C4-2B (cell line): ENCODE measurements at regions not wholly inside any gene's neighbourhood (a gene's known extent, or its start where the extent isn't known, plus 50 kb on each side); places are given as distances from the start of the nearest gene placed in this dataset.

Experiments used
- H3K27ac ChIP-seq: fragments of 450-650 bp; 2 replicates; pipeline ENCODE4 v1.5.1; 2017
- CTCF ChIP-seq: fragments of 450-650 bp; conservative IDR thresholded peaks from 2 replicates; pipeline ENCODE4 v1.5.1; 2017; ENCODE audit warnings: mild to moderate bottlenecking
- ZFX ChIP-seq: fragments of 450-650 bp; IDR thresholded peaks from 2 replicates; pipeline ENCODE4 v1.6.1; 2017

- TF ChIP-seq ZFX (no peak), CTCF (no peak)
- no peak overlapping the region for H3K27ac ChIP-seq
Measured at GRCh38 chr6:140487586-140487985, 1113.1 kb upstream of the CITED2 start.

DNA sequence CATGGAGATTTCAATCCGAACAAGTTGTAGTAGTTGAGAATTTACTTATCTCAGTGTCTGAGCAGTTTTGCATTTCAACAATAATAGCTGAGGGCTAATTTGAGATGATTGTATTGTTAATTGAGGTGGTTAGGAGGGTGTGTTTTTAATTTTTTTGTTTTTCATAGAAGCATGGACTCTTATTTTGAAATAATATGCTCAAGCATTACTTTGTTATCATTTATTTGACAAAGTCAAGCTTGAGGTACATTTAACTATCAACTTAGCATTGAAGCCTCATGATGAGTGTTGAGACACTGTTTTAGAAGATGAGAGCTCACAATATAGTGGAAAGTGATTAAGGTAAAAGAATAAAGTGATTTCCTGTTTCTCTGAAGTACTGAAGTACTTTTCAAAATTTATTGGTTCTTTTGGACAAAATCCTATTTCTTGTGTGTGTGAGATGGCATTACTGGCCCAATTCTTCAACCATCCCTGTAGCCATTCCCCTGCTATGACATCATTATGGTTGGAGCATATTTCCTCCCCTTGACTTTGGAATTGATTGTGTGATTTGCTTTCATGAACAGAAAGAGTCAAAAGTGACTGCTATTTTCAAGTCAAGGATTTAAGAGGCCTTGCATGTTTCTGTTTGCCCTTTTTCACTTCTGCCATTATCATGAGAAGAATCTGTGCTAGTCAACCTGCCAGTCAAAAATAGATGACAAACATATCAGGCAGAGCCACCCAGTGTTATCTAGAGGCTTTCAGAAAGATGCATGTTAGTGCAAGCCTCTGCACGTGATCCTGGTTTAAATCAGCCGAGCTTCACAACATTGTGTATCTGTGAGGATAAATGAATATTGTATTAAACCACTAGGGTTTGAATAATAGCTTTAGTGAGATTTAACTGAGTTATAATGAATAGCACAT is 1112.3 kb upstream of the CITED2 start:
- no peak overlapping the region for H3K27ac ChIP-seq
- TF ChIP-seq CTCF = no peak
- no peak for TF ChIP-seq ZFX

- no peak overlapping the region for H3K27ac ChIP-seq
- TF ChIP-seq CTCF = no peak
- no peak for TF ChIP-seq ZFX
Measured at GRCh38 chr6:140485740-140486449, 1111.4 kb upstream of the CITED2 start.

- H3K27ac ChIP-seq = no peak overlapping the region
- no peak for TF ChIP-seq CTCF
- no peak for TF ChIP-seq ZFX
Measured at GRCh38 chr6:140480852-140481251, 1106.4 kb upstream of the CITED2 start.

DNA sequence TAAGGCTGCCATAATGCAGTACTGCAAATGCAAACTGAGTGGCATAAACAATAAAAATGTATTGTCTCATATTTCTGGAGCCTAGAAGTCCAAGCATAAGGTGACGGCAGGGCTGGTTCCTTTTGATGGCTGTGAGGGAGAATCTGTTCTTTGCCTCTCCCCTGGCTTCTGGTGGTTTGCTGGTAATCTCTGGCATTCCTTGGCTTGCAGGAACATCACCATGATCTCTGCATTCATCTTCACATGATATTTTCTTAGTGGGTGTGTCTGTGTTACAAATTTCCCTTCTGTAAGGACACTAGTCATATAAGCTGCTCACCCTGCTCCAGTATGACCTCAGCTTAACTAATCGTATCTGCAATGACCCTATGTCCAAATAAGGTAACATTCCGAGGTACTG is 1104.2 kb upstream of the CITED2 start:
- no peak for TF ChIP-seq ZFX
- TF ChIP-seq CTCF = no peak
- no peak overlapping the region for H3K27ac ChIP-seq

DNA sequence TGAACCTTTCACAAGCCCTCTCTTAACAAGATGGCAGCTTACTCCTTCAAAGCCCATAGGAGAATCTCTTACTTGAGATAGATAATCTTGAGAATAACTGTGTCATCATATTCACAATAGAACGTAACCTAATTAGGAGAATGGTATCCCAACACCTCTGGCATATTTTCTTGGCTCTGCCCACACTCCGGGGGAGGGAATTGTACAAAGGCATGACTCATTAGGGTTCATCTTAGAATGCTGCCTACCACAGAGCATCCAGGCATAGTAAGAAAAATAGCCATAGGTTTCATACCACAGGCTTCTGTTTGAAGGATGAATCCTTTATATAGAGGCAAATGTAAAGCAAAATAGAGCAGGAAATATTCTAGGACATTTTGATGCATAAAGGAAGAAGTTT is 1100.6 kb upstream of the CITED2 start:
- no peak overlapping the region for H3K27ac ChIP-seq
- TF ChIP-seq ZFX = no peak
- no peak for TF ChIP-seq CTCF

- H3K27ac ChIP-seq = no peak overlapping the region
- no peak for TF ChIP-seq CTCF
- TF ChIP-seq ZFX = no peak
Measured at GRCh38 chr6:140464720-140465119, 1090.3 kb upstream of the CITED2 start.
